H1 (cell line): ENCODE measurements at regions not wholly inside any gene's neighbourhood (a gene's known extent, or its start where the extent isn't known, plus 50 kb on each side); places are given as distances from the start of the nearest gene placed in this dataset.

ENCODE experiments used
- EP300 ChIP-seq, 2 experiments: IDR thresholded peaks; 1 replicate in 1 of 2; 2 replicates in 1 of 2; pipeline ENCODE4 v1.6.1; 2011 to 2012; ENCODE audit warnings: low read depth in 2 of 2, low read length in 2 of 2, mild to moderate bottlenecking in 2 of 2, borderline replicate concordance in 1 of 2, inconsistent platforms in 1 of 2, moderate library complexity in 1 of 2
- KDM4A ChIP-seq: IDR thresholded peaks from one replicate; pipeline ENCODE4 v1.7.1; 2012; ENCODE audit warnings: low read depth, mild to moderate bottlenecking, moderate library complexity, low read length, inconsistent platforms; ENCODE audit not compliant: severe bottlenecking
- PHF8 ChIP-seq: fragments of 200-600 bp; sonication (generic); conservative IDR thresholded peaks from 2 replicates; pipeline ENCODE4 v1.7.1; 2012; ENCODE audit warnings: low read depth, mild to moderate bottlenecking, inconsistent platforms, low read length, moderate library complexity
- RAD21 ChIP-seq, 2 experiments: IDR thresholded peaks in 1 of 2; conservative IDR thresholded peaks in 1 of 2; 2 replicates each; pipeline ENCODE4 v1.6.1; 2011; ENCODE audit warnings: low read depth in 2 of 2, low read length in 2 of 2, improper control_type of control experiment in 1 of 2, inconsistent platforms in 1 of 2, mild to moderate bottlenecking in 1 of 2, moderate library complexity in 1 of 2
- SP2 ChIP-seq: IDR thresholded peaks from 2 replicates; pipeline ENCODE4 v1.6.1; 2012; ENCODE audit warnings: mild to moderate bottlenecking, low read length, inconsistent platforms
- ZNF274 ChIP-seq: IDR thresholded peaks from 2 replicates; pipeline ENCODE4 v1.7.0; 2012; ENCODE audit warnings: low read length, borderline replicate concordance; ENCODE audit errors: extremely low read depth
- TF ChIP-seq, protein P1 (sequence below): IDR thresholded peaks from 2 replicates; pipeline ENCODE4 v1.6.1; 2011; ENCODE audit warnings: low read length, improper control_type of control experiment

DNA sequence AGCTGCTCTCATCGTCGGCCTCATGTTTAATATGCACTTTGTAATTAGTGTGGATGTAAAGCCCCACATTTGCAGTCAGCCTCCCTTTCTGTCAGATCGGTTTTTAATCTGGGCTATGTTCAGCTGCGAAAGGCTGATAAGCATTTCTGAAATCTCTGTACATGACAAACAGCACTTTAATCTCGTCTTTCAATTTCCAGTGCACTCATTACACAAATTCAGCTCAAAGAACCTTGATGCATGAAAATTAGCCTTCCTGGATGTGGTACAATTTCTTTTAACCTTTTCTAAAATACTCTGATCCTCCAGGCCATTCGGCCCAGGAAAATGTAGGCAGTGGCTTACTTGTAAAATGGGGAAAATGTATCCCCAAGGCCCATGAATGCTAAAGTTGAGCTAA is 265.1 kb downstream of the RND3 start (continued):
- TF ChIP-seq, protein P1, sequence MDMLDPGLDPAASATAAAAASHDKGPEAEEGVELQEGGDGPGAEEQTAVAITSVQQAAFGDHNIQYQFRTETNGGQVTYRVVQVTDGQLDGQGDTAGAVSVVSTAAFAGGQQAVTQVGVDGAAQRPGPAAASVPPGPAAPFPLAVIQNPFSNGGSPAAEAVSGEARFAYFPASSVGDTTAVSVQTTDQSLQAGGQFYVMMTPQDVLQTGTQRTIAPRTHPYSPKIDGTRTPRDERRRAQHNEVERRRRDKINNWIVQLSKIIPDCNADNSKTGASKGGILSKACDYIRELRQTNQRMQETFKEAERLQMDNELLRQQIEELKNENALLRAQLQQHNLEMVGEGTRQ: no peak
- TF ChIP-seq ZNF274: no peak
- TF ChIP-seq KDM4A: no peak
- TF ChIP-seq EP300 (IDR thresholded peaks at IDR 0.05; ENCODE audit: borderline replicate concordance in 1 of 2, low read depth in 2 of 2, low read length in 2 of 2): no peak
- no peak for TF ChIP-seq PHF8
- no peak for TF ChIP-seq SP2
- TF ChIP-seq RAD21 (IDR thresholded peaks at IDR 0.05 in 1 of 2, conservative IDR thresholded peaks at IDR 0.05 in 1 of 2; ENCODE audit: low read depth in 2 of 2, low read length in 2 of 2): no peak
- TF ChIP-seq, all 59 proteins: peak for 0
